ENCODE measurements at regions not wholly inside any gene's neighbourhood (a gene's known extent, or its start where the extent isn't known, plus 50 kb on each side); places are given as distances from the start of the nearest gene placed in this dataset.

- H3K4me1 ChIP-seq (ENCODE audit: control insufficient read depth, insufficient read depth, low read length) = no peaks in the 10 kb centered on the region
- intact Hi-C loops (cut with micrococcal nuclease; ENCODE audit: unreplicated experiment) (no loop called here), in situ Hi-C loops (cut with HindIII; ENCODE audit: low pct_unique_long_range_greater_than_20kb, low sequenced_read_pairs) (no loop called here)
- ChIA-PET POLR2A (no interaction called here), CTCF (no interaction called here)
- ATAC-seq (no peak), DNase-seq (ENCODE audit: low read depth, low spot score) (no peak)
- TF ChIP-seq, protein P1, sequence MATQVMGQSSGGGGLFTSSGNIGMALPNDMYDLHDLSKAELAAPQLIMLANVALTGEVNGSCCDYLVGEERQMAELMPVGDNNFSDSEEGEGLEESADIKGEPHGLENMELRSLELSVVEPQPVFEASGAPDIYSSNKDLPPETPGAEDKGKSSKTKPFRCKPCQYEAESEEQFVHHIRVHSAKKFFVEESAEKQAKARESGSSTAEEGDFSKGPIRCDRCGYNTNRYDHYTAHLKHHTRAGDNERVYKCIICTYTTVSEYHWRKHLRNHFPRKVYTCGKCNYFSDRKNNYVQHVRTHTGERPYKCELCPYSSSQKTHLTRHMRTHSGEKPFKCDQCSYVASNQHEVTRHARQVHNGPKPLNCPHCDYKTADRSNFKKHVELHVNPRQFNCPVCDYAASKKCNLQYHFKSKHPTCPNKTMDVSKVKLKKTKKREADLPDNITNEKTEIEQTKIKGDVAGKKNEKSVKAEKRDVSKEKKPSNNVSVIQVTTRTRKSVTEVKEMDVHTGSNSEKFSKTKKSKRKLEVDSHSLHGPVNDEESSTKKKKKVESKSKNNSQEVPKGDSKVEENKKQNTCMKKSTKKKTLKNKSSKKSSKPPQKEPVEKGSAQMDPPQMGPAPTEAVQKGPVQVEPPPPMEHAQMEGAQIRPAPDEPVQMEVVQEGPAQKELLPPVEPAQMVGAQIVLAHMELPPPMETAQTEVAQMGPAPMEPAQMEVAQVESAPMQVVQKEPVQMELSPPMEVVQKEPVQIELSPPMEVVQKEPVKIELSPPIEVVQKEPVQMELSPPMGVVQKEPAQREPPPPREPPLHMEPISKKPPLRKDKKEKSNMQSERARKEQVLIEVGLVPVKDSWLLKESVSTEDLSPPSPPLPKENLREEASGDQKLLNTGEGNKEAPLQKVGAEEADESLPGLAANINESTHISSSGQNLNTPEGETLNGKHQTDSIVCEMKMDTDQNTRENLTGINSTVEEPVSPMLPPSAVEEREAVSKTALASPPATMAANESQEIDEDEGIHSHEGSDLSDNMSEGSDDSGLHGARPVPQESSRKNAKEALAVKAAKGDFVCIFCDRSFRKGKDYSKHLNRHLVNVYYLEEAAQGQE (IDR thresholded peaks at IDR 0.05; ENCODE audit: insufficient read depth in 1 of 2, low read depth in 2 of 2, low read length in 1 of 2) = no peak
- no peak for TF ChIP-seq SIN3A (IDR thresholded peaks at IDR 0.05; ENCODE audit: borderline replicate concordance, insufficient read depth, low read depth, low read length)
- TF ChIP-seq TCF7L2 (IDR thresholded peaks at IDR 0.05; ENCODE audit: low read depth, low read length) = no peak
- TF ChIP-seq POLR2AphosphoS5 (IDR thresholded peaks at IDR 0.05; ENCODE audit: low read depth, low read length) = no peak
- TF ChIP-seq, protein P2, sequence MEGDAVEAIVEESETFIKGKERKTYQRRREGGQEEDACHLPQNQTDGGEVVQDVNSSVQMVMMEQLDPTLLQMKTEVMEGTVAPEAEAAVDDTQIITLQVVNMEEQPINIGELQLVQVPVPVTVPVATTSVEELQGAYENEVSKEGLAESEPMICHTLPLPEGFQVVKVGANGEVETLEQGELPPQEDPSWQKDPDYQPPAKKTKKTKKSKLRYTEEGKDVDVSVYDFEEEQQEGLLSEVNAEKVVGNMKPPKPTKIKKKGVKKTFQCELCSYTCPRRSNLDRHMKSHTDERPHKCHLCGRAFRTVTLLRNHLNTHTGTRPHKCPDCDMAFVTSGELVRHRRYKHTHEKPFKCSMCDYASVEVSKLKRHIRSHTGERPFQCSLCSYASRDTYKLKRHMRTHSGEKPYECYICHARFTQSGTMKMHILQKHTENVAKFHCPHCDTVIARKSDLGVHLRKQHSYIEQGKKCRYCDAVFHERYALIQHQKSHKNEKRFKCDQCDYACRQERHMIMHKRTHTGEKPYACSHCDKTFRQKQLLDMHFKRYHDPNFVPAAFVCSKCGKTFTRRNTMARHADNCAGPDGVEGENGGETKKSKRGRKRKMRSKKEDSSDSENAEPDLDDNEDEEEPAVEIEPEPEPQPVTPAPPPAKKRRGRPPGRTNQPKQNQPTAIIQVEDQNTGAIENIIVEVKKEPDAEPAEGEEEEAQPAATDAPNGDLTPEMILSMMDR (IDR thresholded peaks at IDR 0.05) = no peak
- H3K9me3 ChIP-seq (ENCODE audit: control insufficient read depth, insufficient read depth, low read depth, low read length) = no peaks in the 10 kb centered on the region
- no peaks in the 10 kb centered on the region for H3K27me3 ChIP-seq (ENCODE audit: control insufficient read depth, insufficient read depth, low read length)
- no peak overlapping the region for H3K27ac ChIP-seq (ENCODE audit: low read length)
- H3K36me3 ChIP-seq (ENCODE audit: control insufficient read depth, insufficient read depth, low read length) = no peaks in the 10 kb centered on the region
- BruUV-seq (replicated peaks) = no TSS peak
- H3K4me3 ChIP-seq (ENCODE audit: low read depth in 2 of 2, low read length in 2 of 2) = no peak overlapping the region
These were observed 82.8 kb upstream of the GRB10 start for GRCh38 chr7:50865450-50865849.

DNA sequence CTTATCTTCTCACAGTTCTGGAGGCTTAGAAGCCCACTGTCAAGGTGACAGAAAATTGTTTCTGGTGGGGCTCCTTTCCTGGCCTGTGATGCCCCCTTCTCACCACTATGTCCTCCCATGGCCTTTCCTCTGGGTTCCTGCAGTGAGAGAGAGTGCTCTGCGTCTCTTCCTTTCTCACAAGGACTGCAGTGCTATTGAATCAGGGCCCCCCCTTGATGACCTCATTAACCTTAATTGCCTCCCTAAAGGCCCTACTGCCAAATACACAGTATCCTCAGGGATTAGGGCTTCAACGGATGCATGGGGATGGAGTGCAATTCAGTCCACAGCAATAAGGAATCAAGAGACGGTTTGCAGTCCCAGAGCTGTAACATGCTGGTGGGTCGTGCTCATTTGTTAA is 82.0 kb upstream of the GRB10 start:
- Histone ChIP-seq H3K27ac (ENCODE audit: low read length) (no peak overlapping the region), H3K4me1 (ENCODE audit: control insufficient read depth, insufficient read depth, low read length) (no peaks in the 10 kb centered on the region), H3K9me3 (ENCODE audit: control insufficient read depth, insufficient read depth, low read depth, low read length) (no peaks in the 10 kb centered on the region), H3K4me3 (ENCODE audit: low read depth in 2 of 2, low read length in 2 of 2) (no peak overlapping the region), H3K27me3 (ENCODE audit: control insufficient read depth, insufficient read depth, low read length) (no peaks in the 10 kb centered on the region), H3K36me3 (ENCODE audit: control insufficient read depth, insufficient read depth, low read length) (no peaks in the 10 kb centered on the region)
- TF ChIP-seq, protein P1 (IDR thresholded peaks at IDR 0.05; ENCODE audit: insufficient read depth in 1 of 2, low read depth in 2 of 2, low read length in 1 of 2) = no peak
- TF ChIP-seq POLR2AphosphoS5 (IDR thresholded peaks at IDR 0.05; ENCODE audit: low read depth, low read length) (no peak), TCF7L2 (IDR thresholded peaks at IDR 0.05; ENCODE audit: low read depth, low read length) (no peak), SIN3A (IDR thresholded peaks at IDR 0.05; ENCODE audit: borderline replicate concordance, insufficient read depth, low read depth, low read length) (no peak)
- TF ChIP-seq, protein P2 (IDR thresholded peaks at IDR 0.05) = no peak
- in situ Hi-C loops (cut with HindIII; ENCODE audit: low pct_unique_long_range_greater_than_20kb, low sequenced_read_pairs) (no loop called here), intact Hi-C loops (cut with micrococcal nuclease; ENCODE audit: unreplicated experiment) (no loop called here)
- ChIA-PET POLR2A (no interaction called here), CTCF (no interaction called here)
- no peak for DNase-seq (ENCODE audit: low read depth, low spot score)
- BruUV-seq (replicated peaks) = no TSS peak
- no peak for ATAC-seq
